GM21447 (cell line): ENCODE measurements at regions not wholly inside any gene's neighbourhood (a gene's known extent, or its start where the extent isn't known, plus 50 kb on each side); places are given as distances from the start of the nearest gene placed in this dataset.

ENCODE experiments used
- ATAC-seq: cut with Tn5 transposase; IDR thresholded peaks from one replicate; pipeline ENCODE4 v1.9.1; 2021; ENCODE audit not compliant: unreplicated experiment

- ATAC-seq: no peak
Observed at GRCh38 chr22:48389916-48390315, 1437.8 kb downstream of the BRD1 start.

DNA sequence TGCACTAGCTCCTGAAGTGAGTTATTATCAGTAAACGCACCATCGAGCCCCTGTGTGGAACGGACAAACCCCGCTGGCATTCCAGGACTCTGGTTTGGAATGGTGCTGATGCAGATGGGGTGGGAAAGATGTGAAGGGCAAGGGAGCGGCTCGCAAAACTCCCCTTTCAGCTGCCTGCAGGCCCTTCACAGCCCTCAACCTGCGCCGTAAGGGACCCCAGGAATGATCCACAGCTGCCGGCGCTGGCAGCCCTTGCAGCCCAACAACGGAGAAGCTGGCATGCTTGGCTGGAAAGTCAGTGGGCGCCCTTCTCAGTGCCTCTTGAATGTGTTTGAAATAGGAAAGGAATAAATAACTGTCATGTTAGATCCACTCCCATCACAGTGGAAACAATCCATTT lies 1445.5 kb downstream of the BRD1 start:
- ATAC-seq: no peak

DNA sequence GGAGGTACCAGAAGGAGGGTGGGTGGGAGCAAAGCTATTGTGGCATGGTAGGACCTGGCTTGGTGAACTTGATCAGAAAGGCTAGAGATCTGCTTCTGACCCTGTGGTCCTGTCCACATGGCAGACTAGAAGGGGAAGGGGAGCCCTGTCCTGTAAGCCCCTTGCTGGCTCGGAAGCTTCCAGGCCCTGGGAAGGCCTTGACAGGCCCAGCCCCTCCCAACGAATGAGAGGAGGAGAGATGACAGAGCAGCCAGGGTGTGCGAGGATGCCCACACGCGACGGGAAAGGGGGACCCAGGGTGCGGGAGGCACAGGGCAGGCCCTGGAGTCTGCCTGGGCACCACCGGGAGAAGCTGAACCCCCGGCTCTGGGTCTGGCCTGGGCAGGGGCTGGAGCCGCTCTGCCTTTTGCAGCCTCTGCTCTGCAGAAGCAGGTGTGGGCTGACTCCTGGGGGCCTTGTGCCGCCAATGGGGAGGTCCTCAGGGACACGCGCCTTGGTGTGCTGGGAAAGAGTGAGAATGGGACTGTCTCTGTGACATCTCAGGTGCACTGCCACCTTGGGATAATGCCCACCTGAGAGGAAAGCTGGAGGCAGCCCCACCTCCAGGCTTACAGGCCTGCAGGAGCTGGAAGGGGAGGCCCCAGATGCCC lies 1447.5 kb downstream of the BRD1 start:
- ATAC-seq: no peak

GRCh38 chr22:48379371-48379770 lies 1448.3 kb downstream of the BRD1 start:
- no peak for ATAC-seq

DNA sequence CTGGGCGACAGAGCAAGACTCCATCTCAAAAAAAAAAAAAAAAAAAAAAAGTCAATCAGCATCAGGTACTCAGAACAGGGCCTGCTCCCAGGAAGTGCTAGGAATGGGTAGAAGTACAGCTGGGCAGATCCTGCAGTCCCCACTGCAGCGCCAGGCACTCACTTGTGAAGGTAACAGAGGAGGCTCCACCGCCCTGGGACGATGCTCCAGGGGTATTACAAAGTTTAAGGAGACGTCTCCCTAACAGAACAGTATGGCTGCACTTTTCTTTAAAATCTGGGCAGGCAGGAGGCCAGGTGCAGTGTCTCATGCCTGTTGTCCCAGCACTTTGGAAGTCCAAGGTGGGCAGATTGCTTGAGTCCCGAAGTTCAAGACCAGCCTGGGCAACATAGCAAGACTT lies 1449.0 kb downstream of the BRD1 start:
- ATAC-seq: no peak

- ATAC-seq: no peak
Observed at GRCh38 chr22:48376936-48377712, 1450.5 kb downstream of the BRD1 start.

- ATAC-seq: no peak
Observed at GRCh38 chr22:48376428-48376827, 1451.2 kb downstream of the BRD1 start.

GRCh38 chr22:48373626-48374173 lies 1454.0 kb downstream of the BRD1 start:
- ATAC-seq: no peak

DNA sequence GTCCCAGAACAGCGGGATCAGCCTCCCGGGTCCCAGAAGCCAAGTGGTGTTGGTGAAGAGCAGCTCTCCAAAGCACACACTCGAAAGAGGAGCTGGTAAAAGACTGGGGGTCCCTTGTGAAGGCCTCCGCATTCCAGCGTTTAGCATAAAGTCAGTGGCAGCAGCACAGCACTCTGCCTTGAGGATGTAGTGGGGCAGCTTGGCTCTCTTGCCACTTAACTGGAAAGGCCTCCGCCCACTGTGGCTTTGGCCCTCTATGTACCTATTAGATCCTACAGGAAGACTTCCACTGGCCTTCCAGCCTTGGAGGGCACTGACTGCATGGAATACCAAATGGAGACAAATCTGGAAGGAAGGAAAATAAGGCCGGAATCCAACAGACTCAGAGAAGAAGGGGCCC lies 1455.3 kb downstream of the BRD1 start:
- no peak for ATAC-seq

- ATAC-seq: no peak
Observed at GRCh38 chr22:48371391-48371790, 1456.3 kb downstream of the BRD1 start.

- ATAC-seq: no peak
Observed at GRCh38 chr22:48370508-48371325, 1457.0 kb downstream of the BRD1 start.

DNA sequence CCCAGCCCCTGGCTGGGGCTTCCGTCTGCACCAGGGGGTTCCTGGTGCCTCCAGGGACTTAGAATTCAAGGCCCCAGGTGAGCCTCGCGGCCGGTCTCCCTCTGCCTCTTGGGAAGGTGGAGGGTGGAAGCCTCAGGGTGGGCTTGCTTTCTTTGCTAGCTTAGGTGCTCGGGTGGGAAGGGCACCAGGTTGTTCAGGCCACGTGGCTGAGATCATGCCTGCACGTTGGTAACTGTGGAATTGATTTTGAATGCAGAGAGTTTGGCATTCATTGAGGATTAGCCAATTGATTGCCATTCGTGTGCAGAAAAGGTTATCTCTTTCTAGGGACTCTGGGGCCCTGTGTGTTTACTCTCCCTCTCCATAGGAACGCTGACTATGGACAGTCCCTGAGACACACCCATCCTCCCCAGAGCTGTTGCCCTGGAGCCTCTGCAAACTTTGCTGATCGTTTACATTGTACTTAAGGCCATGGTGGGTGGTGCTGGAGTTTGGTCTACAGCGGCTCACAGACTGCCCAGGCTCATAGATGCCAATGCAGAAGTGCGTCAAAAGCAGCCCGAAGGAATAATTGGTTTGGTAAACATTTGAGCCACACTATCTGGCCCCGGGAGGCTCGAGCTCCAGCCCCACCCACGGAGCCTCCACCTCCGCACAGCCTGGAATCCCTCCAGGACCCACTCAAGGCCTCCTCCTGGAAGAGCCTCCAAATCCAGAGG lies 1457.7 kb downstream of the BRD1 start:
- ATAC-seq: no peak

- ATAC-seq: no peak
Observed at GRCh38 chr22:48368975-48369525, 1458.6 kb downstream of the BRD1 start.

GRCh38 chr22:48367731-48368130 lies 1459.9 kb downstream of the BRD1 start:
- ATAC-seq: no peak

DNA sequence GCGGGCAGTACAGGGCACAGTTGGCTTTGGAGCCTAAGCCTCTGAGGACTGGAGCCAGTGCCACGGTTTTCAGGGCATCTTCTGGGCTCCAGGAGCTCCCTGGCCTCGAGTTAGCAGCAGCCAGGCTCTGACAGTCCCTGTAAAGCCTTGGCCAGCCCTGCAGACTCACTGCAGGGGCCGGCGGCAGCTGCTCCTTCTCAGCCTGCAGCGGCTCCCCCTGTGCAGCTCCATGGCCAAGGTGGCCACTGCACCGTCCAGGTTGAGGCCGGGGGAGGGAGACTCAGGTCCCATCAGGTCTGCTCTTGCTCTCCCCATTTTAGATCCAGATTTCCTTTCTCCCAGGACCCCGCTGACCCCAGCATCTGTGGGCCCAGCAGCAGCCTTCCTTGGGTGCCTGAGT lies 1461.1 kb downstream of the BRD1 start:
- no peak for ATAC-seq

DNA sequence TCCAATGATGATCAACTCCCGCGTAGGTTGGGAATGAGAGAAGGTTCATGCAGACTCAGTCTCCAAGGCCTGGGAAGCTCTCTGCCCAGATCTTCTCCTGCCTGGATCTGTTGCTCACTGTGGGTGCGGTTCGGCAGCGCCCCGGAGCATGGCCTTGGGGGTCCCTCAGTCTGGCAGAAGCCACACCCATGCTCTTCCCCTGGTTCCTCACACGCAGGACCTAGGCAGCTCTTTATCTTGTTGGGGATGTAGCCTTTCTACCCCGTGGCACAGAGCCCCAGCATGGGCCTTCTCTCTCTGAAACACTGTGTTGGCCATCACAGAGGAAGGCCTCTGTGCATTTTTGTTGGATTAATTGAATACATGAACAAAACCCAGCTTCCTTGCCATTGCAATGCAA lies 1461.6 kb downstream of the BRD1 start:
- no peak for ATAC-seq

- no peak for ATAC-seq
Observed at GRCh38 chr22:48365386-48365785, 1462.3 kb downstream of the BRD1 start.

GRCh38 chr22:48362721-48363404 lies 1464.8 kb downstream of the BRD1 start:
- no peak for ATAC-seq

DNA sequence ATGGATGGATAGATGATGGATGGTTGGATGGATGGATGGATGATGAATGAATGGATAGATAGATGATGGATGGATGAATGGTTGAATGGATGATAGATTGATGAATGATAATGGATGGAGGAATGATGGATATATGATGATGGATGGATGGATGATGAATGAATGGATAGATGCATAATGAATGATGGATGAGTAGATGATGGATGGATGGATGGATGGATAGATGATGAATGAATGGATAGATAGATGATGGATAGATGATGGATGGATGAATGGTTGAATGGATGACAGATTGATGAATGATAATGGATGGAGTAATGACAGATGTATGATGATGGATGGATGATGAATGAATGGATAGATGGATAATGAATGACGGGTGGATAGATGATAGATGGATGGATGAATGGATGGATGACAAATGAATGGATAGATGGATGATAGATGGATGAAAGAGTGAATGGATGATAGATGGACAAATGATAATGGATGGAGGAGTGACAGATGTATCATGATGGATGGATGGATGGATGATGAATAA lies 1466.5 kb downstream of the BRD1 start:
- ATAC-seq: no peak

- ATAC-seq: no peak
Observed at GRCh38 chr22:48359613-48359965, 1468.1 kb downstream of the BRD1 start.
